GM23248 (cell line): ENCODE measurements at regions not wholly inside any gene's neighbourhood (a gene's known extent, or its start where the extent isn't known, plus 50 kb on each side); places are given as distances from the start of the nearest gene placed in this dataset.
"Not testable (repeated sequence)": the region's sequence is repeated elsewhere in the genome, so short reads cannot be mapped to it uniquely, and the experiment has no call there.

Experiments
- DNase-seq: peaks from one replicate; pipeline ENCODE4 v3.0.0-alpha.2; 2015
- H2AFZ ChIP-seq: fragments of 200-600 bp; sonication (generic); 2 replicates; pipeline ENCODE4 v1.6.1; 2016; ENCODE audit warnings: antibody characterized with exemption
- H3F3A ChIP-seq: fragments of 200-600 bp; sonication (generic); 2 replicates; pipeline ENCODE4 v1.6.1; 2016; ENCODE audit warnings: mild to moderate bottlenecking, antibody characterized with exemption, mixed run types; ENCODE audit not compliant: insufficient read depth
- H3K27ac ChIP-seq: fragments of 200-600 bp; sonication (generic); 2 replicates; pipeline ENCODE4 v1.5.1; 2016; ENCODE audit warnings: mild to moderate bottlenecking
- H3K27me3 ChIP-seq: fragments of 200-600 bp; sonication (generic); replicated peaks from 2 replicates; pipeline ENCODE4 v1.6.1; 2016; ENCODE audit warnings: mild to moderate bottlenecking; ENCODE audit not compliant: insufficient read depth
- H3K36me3 ChIP-seq: fragments of 200-600 bp; sonication (generic); 2 replicates; pipeline ENCODE4 v1.6.1; 2016; ENCODE audit warnings: low read depth, mild to moderate bottlenecking
- H3K4me1 ChIP-seq: fragments of 200-600 bp; sonication (generic); 2 replicates; pipeline ENCODE4 v1.6.1; 2016; ENCODE audit warnings: mild to moderate bottlenecking; ENCODE audit not compliant: insufficient read depth
- H3K4me2 ChIP-seq: fragments of 200-600 bp; sonication (generic); one replicate; pipeline ENCODE4 v1.6.1; 2016; ENCODE audit warnings: mild to moderate bottlenecking; ENCODE audit not compliant: unreplicated experiment
- H3K4me3 ChIP-seq: fragments of 200-600 bp; sonication (generic); 2 replicates; pipeline ENCODE4 v1.5.1; 2016; ENCODE audit warnings: mild to moderate bottlenecking
- H3K79me2 ChIP-seq: fragments of 200-600 bp; sonication (generic); 2 replicates; pipeline ENCODE4 v1.6.1; 2016; ENCODE audit warnings: mild to moderate bottlenecking; ENCODE audit not compliant: insufficient read depth
- H3K9ac ChIP-seq: fragments of 200-600 bp; sonication (generic); 2 replicates; pipeline ENCODE4 v1.6.1; 2016; ENCODE audit warnings: mild to moderate bottlenecking
- H3K9me2 ChIP-seq: fragments of 200-600 bp; sonication (generic); 2 replicates; pipeline ENCODE4 v1.6.1; 2016; ENCODE audit warnings: mixed run types, mild to moderate bottlenecking, moderate library complexity; ENCODE audit not compliant: insufficient read depth
- H3K9me3 ChIP-seq: fragments of 200-600 bp; sonication (generic); one replicate; pipeline ENCODE4 v1.6.1; 2017; ENCODE audit warnings: low read depth
- H4K20me1 ChIP-seq: fragments of 200-600 bp; sonication (generic); 2 replicates; pipeline ENCODE4 v1.6.0; 2016; ENCODE audit not compliant: insufficient read depth
- EZH2 ChIP-seq: fragments of 200-600 bp; sonication (generic); IDR thresholded peaks from 2 replicates; pipeline ENCODE4 v1.6.1; 2018; ENCODE audit warnings: antibody characterized with exemption, mild to moderate bottlenecking; ENCODE audit not compliant: insufficient read depth, poor library complexity, severe bottlenecking
- EZH2phosphoT487 ChIP-seq: fragments of 200-600 bp; sonication (generic); IDR thresholded peaks from 2 replicates; pipeline ENCODE4 v1.6.1; 2018; ENCODE audit warnings: antibody characterized with exemption, moderate library complexity, mild to moderate bottlenecking, low read depth; ENCODE audit not compliant: insufficient read depth
- WGBS, 2 experiments: methylation state at CpG; one replicate each; pipeline ENCODE4 v1.1.6; 2015 to 2017; ENCODE audit warnings: low lambda C conversion rate in 2 of 2, low coverage in 1 of 2; ENCODE audit errors: missing lambda C conversion rate in 2 of 2; 5-methylcytosine and 5-hydroxymethylcytosine counted together
- in situ Hi-C: fragments of 300-500 bp; cut with MboI; formaldehyde crosslinking; loops from 2 replicates; pipeline ENCODE4 v1.15.0; 2020

- H3F3A ChIP-seq, H3K79me2 ChIP-seq, H3K27me3 ChIP-seq, DNase-seq, H3K9ac ChIP-seq, H4K20me1 ChIP-seq, H3K4me2 ChIP-seq, H2AFZ ChIP-seq, H3K27ac ChIP-seq, H3K4me3 ChIP-seq, H3K9me3 ChIP-seq, H3K4me1 ChIP-seq, H3K36me3 ChIP-seq, in situ Hi-C loops, H3K9me2 ChIP-seq: not testable (repeated sequence)
- WGBS, 2 experiments = 88 to 89% methylated on average over 18 to 50 of the region's 55 CpGs
Measured at GRCh38 chr9:107817595-107818502, 328.3 kb upstream of the KLF4 start.

GRCh38 chr9:107816561-107817021 is 327.0 kb upstream of the KLF4 start:
- 38 to 58% methylated on average over 2 of the region's 2 CpGs for WGBS, 2 experiments
- no peaks in the 10 kb centered on the region for H4K20me1 ChIP-seq
- no peak overlapping the region for H3K27ac ChIP-seq
- no peaks in the 10 kb centered on the region for H3K27me3 ChIP-seq
- H3K4me3 ChIP-seq = no peak overlapping the region
- no peaks in the 10 kb centered on the region for H3K9me2 ChIP-seq
- no peaks in the 10 kb centered on the region for H3K79me2 ChIP-seq
- no peak for TF ChIP-seq EZH2
- no peak for TF ChIP-seq EZH2phosphoT487
- H3K36me3 ChIP-seq = no peaks in the 10 kb centered on the region
- no peaks in the 10 kb centered on the region for H3F3A ChIP-seq
- no peaks in the 10 kb centered on the region for H3K4me1 ChIP-seq
- no peak overlapping the region for H2AFZ ChIP-seq
- DNase-seq = no peak
- no peaks in the 10 kb centered on the region for H3K9me3 ChIP-seq
- H3K4me2 ChIP-seq = no peak overlapping the region
- no peak overlapping the region for H3K9ac ChIP-seq
- in situ Hi-C loops = no loop called here

GRCh38 chr9:107815782-107816560 is 326.4 kb upstream of the KLF4 start:
- Histone ChIP-seq H3K36me3 (no peaks in the 10 kb centered on the region), H3K27ac (no peak overlapping the region), H2AFZ (no peak overlapping the region), H3K9me2 (no peaks in the 10 kb centered on the region), H3K79me2 (no peaks in the 10 kb centered on the region), H3K4me2 (no peak overlapping the region), H3K9me3 (no peaks in the 10 kb centered on the region), H3K4me1 (0 out of 2 replicates have a peak, but pooled peaks cover under 1% of the 10 kb centered on the region), H3F3A (no peaks in the 10 kb centered on the region), H3K9ac (no peak overlapping the region), H4K20me1 (no peaks in the 10 kb centered on the region), H3K4me3 (no peak overlapping the region), H3K27me3 (no peaks in the 10 kb centered on the region)
- in situ Hi-C loops = no loop called here
- 64% methylated on average over 6 of the region's 6 CpGs for WGBS, 2 experiments
- no peak for TF ChIP-seq EZH2phosphoT487
- no peak for TF ChIP-seq EZH2
- no peak for DNase-seq

GRCh38 chr9:107813287-107813686 is 323.7 kb upstream of the KLF4 start:
- H3K9me3 ChIP-seq = no peaks in the 10 kb centered on the region
- H3K79me2 ChIP-seq = no peaks in the 10 kb centered on the region
- H3F3A ChIP-seq = peaks cover 8% of the 10 kb centered on the region
- H3K27me3 ChIP-seq = no peaks in the 10 kb centered on the region
- TF ChIP-seq EZH2 (no peak), EZH2phosphoT487 (no peak)
- WGBS, 2 experiments = 89 to 95% methylated on average over 6 of the region's 6 CpGs
- no peak overlapping the region for H3K27ac ChIP-seq
- no peak for DNase-seq
- H3K4me3 ChIP-seq = no peak overlapping the region
- peaks cover 15% of the 10 kb centered on the region for H3K4me1 ChIP-seq
- no peak overlapping the region for H3K4me2 ChIP-seq
- no peak overlapping the region for H2AFZ ChIP-seq
- in situ Hi-C loops = no loop called here
- no peaks in the 10 kb centered on the region for H4K20me1 ChIP-seq
- H3K9me2 ChIP-seq = no peaks in the 10 kb centered on the region
- no peak overlapping the region for H3K9ac ChIP-seq
- H3K36me3 ChIP-seq = no peaks in the 10 kb centered on the region
